Putamen (tissue), 1 donor: ENCODE measurements at regions not wholly inside any gene's neighbourhood (a gene's known extent, or its start where the extent isn't known, plus 50 kb on each side); places are given as distances from the start of the nearest gene placed in this dataset.
"Not testable (repeated sequence)": the region's sequence is repeated elsewhere in the genome, so short reads cannot be mapped to it uniquely, and the experiment has no call there.

Experiments used
- DNase-seq: peaks from one replicate; pipeline ENCODE4 v3.0.0-alpha.2; 2016; ENCODE audit warnings: low spot score

- no peak for DNase-seq
These were observed 214.8 kb upstream of the TMEM229A start for GRCh38 chr7:124247691-124248090.

- no peak for DNase-seq
These were observed 213.5 kb upstream of the TMEM229A start for GRCh38 chr7:124246262-124246863.

GRCh38 chr7:124244469-124244868 lies 211.6 kb upstream of the TMEM229A start:
- DNase-seq, result not testable (repeated sequence)

GRCh38 chr7:124219681-124220080 lies 186.8 kb upstream of the TMEM229A start:
- DNase-seq, result no peak

GRCh38 chr7:124208642-124209041 lies 175.8 kb upstream of the TMEM229A start:
- DNase-seq, result no peak

GRCh38 chr7:124208173-124208572 lies 175.3 kb upstream of the TMEM229A start:
- DNase-seq, result no peak

GRCh38 chr7:124205526-124205925 lies 172.7 kb upstream of the TMEM229A start:
- no peak for DNase-seq

- no peak for DNase-seq
These were observed 169.7 kb upstream of the TMEM229A start for GRCh38 chr7:124202546-124202945.

GRCh38 chr7:124201768-124202349 lies 169.0 kb upstream of the TMEM229A start:
- DNase-seq, result no peak

- no peak for DNase-seq
These were observed 163.7 kb upstream of the TMEM229A start for GRCh38 chr7:124196519-124196918.

GRCh38 chr7:124192885-124193284 lies 160.0 kb upstream of the TMEM229A start:
- no peak for DNase-seq

- DNase-seq, result no peak
These were observed 158.8 kb upstream of the TMEM229A start for GRCh38 chr7:124191713-124192112.

GRCh38 chr7:124191030-124191429 lies 158.2 kb upstream of the TMEM229A start:
- DNase-seq, result no peak

GRCh38 chr7:124188576-124188975 lies 155.7 kb upstream of the TMEM229A start:
- DNase-seq, result no peak

GRCh38 chr7:124187962-124188361 lies 155.1 kb upstream of the TMEM229A start:
- no peak for DNase-seq

- DNase-seq, result no peak
These were observed 150.8 kb upstream of the TMEM229A start for GRCh38 chr7:124183649-124184048.

- DNase-seq, result no peak
These were observed 146.8 kb upstream of the TMEM229A start for GRCh38 chr7:124179641-124180040.

GRCh38 chr7:124177891-124178290 lies 145.0 kb upstream of the TMEM229A start:
- DNase-seq, result no peak

- DNase-seq, result not testable (repeated sequence)
These were observed 138.9 kb upstream of the TMEM229A start for GRCh38 chr7:124171812-124172211.

GRCh38 chr7:124171068-124171467 lies 138.2 kb upstream of the TMEM229A start:
- DNase-seq, result peak; percentile 60

- no peak for DNase-seq
These were observed 135.7 kb upstream of the TMEM229A start for GRCh38 chr7:124168616-124169015.

GRCh38 chr7:124162667-124163066 lies 129.8 kb upstream of the TMEM229A start:
- DNase-seq, result no peak

GRCh38 chr7:124155432-124156022 lies 122.7 kb upstream of the TMEM229A start:
- DNase-seq, result peak; percentile 51
